Endothelial cell of umbilical vein (primary cell): ENCODE measurements at regions not wholly inside any gene's neighbourhood (a gene's known extent, or its start where the extent isn't known, plus 50 kb on each side); places are given as distances from the start of the nearest gene placed in this dataset.

Experiments
- BruUV-seq: library from RNA; stranded (reverse); fragments of 400-500 nt; replicated peaks from 2 replicates; lab custom pipeline; 2021; lab: Mats Ljungman, UMichigan
- CTCF ChIA-PET: fragments of 300-600, 350-600 bp; sonication (Branson Sonifier 250); formaldehyde crosslinking; loops from one replicate; lab custom pipeline; 2021; ENCODE audit warnings: antibody characterized with exemption, inconsistent platforms; lab: Charles Lee
- POLR2A ChIA-PET: fragments of 300-600, 350-600 bp; sonication (Branson Sonifier 250); formaldehyde crosslinking; loops from one replicate; lab custom pipeline; 2021; ENCODE audit warnings: antibody characterized with exemption, inconsistent platforms; lab: Charles Lee
- DNase-seq: peaks from one replicate; pipeline ENCODE4 v3.0.0-alpha.2; 2011; ENCODE audit warnings: low read depth, low spot score
- FAIRE-seq: peaks from 2 replicates; lab custom pipeline; 2011; peaks lifted over from hg19 to GRCh38; lab: Jason Lieb, UNC
- H2AFZ ChIP-seq: 2 replicates; pipeline ENCODE4 v1.6.0; 2012; ENCODE audit warnings: low read depth, low read length, control low read depth, inconsistent platforms
- H3K27ac ChIP-seq: 2 replicates; pipeline ENCODE4 v1.5.1; 2011; ENCODE audit warnings: low read depth, mild to moderate bottlenecking, control low read depth, low read length, moderate library complexity; ENCODE audit not compliant: insufficient read depth
- H3K27me3 ChIP-seq, 2 experiments: 2 replicates each; pipeline versions ENCODE4 v1.6.0 to v1.6.1; 2011; ENCODE audit warnings: low read length in 2 of 2, mixed read lengths in 1 of 2; ENCODE audit not compliant: control insufficient read depth in 2 of 2, insufficient read depth in 2 of 2
- H3K36me3 ChIP-seq, 2 experiments: 2 replicates in 1 of 2; 3 replicates in 1 of 2; pipeline ENCODE4 v1.5.1; 2011; ENCODE audit warnings: low read length in 2 of 2, mild to moderate bottlenecking in 1 of 2, moderate library complexity in 1 of 2; ENCODE audit not compliant: control insufficient read depth in 2 of 2, insufficient read depth in 2 of 2; ENCODE audit errors: extremely low read depth in 1 of 2
- H3K4me1 ChIP-seq: 3 replicates; pipeline ENCODE4 v1.5.1; 2011; ENCODE audit warnings: mild to moderate bottlenecking, low read length; ENCODE audit not compliant: control insufficient read depth, insufficient read depth; ENCODE audit errors: extremely low read depth
- H3K4me2 ChIP-seq: 2 replicates; pipeline ENCODE4 v1.6.1; 2011; ENCODE audit warnings: low read length, control low read depth, mixed read lengths; ENCODE audit not compliant: insufficient read depth
- H3K4me3 ChIP-seq, 3 experiments: fragments of 200-600 bp in 1 of 3; sonication (generic), shearing (Covaris generic) in 1 of 3; replicated peaks in 1 of 3; 2 replicates each; pipeline ENCODE4 v1.5.1; 2011 to 2016; ENCODE audit warnings: control low read depth in 3 of 3, low read length in 3 of 3, mild to moderate bottlenecking in 2 of 3, inconsistent platforms in 1 of 3, low read depth in 1 of 3, moderate library complexity in 1 of 3; ENCODE audit not compliant: insufficient read depth in 1 of 3
- H3K79me2 ChIP-seq: 2 replicates; pipeline ENCODE4 v1.6.0; 2012; ENCODE audit warnings: low read length, inconsistent platforms; ENCODE audit not compliant: control insufficient read depth, insufficient read depth
- H3K9ac ChIP-seq: replicated peaks from 2 replicates; pipeline ENCODE3; 2011; ENCODE audit warnings: low read length, control low read depth; ENCODE audit not compliant: insufficient read depth; ENCODE audit errors: extremely low read depth
- H3K9me1 ChIP-seq: replicated peaks from 3 replicates; pipeline ENCODE4 v1.6.0; 2011; ENCODE audit warnings: mild to moderate bottlenecking, low read length; ENCODE audit not compliant: control insufficient read depth, insufficient read depth; ENCODE audit errors: extremely low read depth
- H3K9me3 ChIP-seq: replicated peaks from 2 replicates; pipeline ENCODE4 v1.5.1; 2012; ENCODE audit warnings: low read length, inconsistent platforms; ENCODE audit not compliant: control insufficient read depth, insufficient read depth
- H4K20me1 ChIP-seq: replicated peaks from 2 replicates; pipeline ENCODE3; 2011; ENCODE audit warnings: mild to moderate bottlenecking, low read length; ENCODE audit not compliant: control insufficient read depth, insufficient read depth; ENCODE audit errors: extremely low read depth
- CTCF ChIP-seq, 2 donors: IDR thresholded peaks; 1 replicate in 1 of 2; 2 replicates in 1 of 2; pipeline ENCODE4 v1.5.1; 2011; ENCODE audit warnings: low read length in 2 of 2, mild to moderate bottlenecking in 2 of 2, moderate library complexity in 2 of 2, control low read depth in 1 of 2, inconsistent platforms in 1 of 2, low read depth in 1 of 2; ENCODE audit not compliant: insufficient read depth in 1 of 2; ENCODE audit errors: extremely low read depth in 1 of 2
- EZH2 ChIP-seq: IDR thresholded peaks from 2 replicates; pipeline ENCODE4 v1.6.1; 2012; ENCODE audit warnings: borderline replicate concordance, low read depth, mild to moderate bottlenecking, moderate library complexity, low read length, inconsistent platforms; ENCODE audit not compliant: severe bottlenecking
- FOS ChIP-seq: IDR thresholded peaks from 2 replicates; pipeline ENCODE4 v1.6.1; 2011; ENCODE audit warnings: mild to moderate bottlenecking, low read length, moderate library complexity, borderline replicate concordance; ENCODE audit not compliant: insufficient read depth
- GATA2 ChIP-seq: IDR thresholded peaks from 2 replicates; pipeline ENCODE4 v1.7.0; 2011; ENCODE audit warnings: low read depth, mild to moderate bottlenecking, moderate library complexity, mixed read lengths, low read length; ENCODE audit not compliant: insufficient read length, insufficient read depth
- JUN ChIP-seq: IDR thresholded peaks from 2 replicates; pipeline ENCODE4 v1.6.1; 2011; ENCODE audit warnings: borderline replicate concordance, low read depth; ENCODE audit not compliant: insufficient read length, insufficient read depth
- MAX ChIP-seq: IDR thresholded peaks from 2 replicates; pipeline ENCODE4 v1.6.1; 2011; ENCODE audit not compliant: insufficient read depth, insufficient read length
- MYC ChIP-seq: IDR thresholded peaks from one replicate; pipeline ENCODE4 v1.6.1; 2011; ENCODE audit warnings: mild to moderate bottlenecking, low read depth, low read length
- POLR2A ChIP-seq: IDR thresholded peaks from 2 replicates; pipeline ENCODE4 v1.6.1; 2012; ENCODE audit warnings: low read depth, mild to moderate bottlenecking, control low read depth, low read length
- dilution Hi-C: fragments of 300-500 bp; cut with MboI; formaldehyde crosslinking; loops from one replicate; pipeline ENCODE4 v1.15.0; 2019; ENCODE audit warnings: low sequenced_read_pairs; ENCODE audit not compliant: extremely low pct_ligation_motif_present
- intact Hi-C: fragments of 100-400 bp; cut with micrococcal nuclease; formaldehyde crosslinking; loops from one replicate; pipeline ENCODE4 v1.10.0; 2022

GRCh38 chr7:17153536-17153935 lies 144.9 kb upstream of the AHR start:
- no peak for DNase-seq
- Histone ChIP-seq H3K79me2 (no peaks in the 10 kb centered on the region), H3K4me2 (no peak overlapping the region), H2AFZ (no peak overlapping the region), H3K9me1 (no peaks in the 10 kb centered on the region), H3K27ac (no peak overlapping the region), H3K4me1 (no peaks in the 10 kb centered on the region), H4K20me1 (no peaks in the 10 kb centered on the region), H3K36me3 (no peaks in the 10 kb centered on the region), H3K27me3 (no peaks in the 10 kb centered on the region), H3K9me3 (no peaks in the 10 kb centered on the region), H3K4me3 (no peak overlapping the region), H3K9ac (no peak overlapping the region)
- FAIRE-seq = no peak
- POLR2A ChIA-PET = no interaction called here
- BruUV-seq = no TSS peak
- dilution Hi-C loops = no loop called here
- intact Hi-C loops = no loop called here
- TF ChIP-seq GATA2 = no peak
- TF ChIP-seq FOS = no peak
- TF ChIP-seq JUN = no peak
- no peak for TF ChIP-seq EZH2
- TF ChIP-seq MAX = no peak
- no peak for TF ChIP-seq POLR2A
- TF ChIP-seq MYC = no peak
- TF ChIP-seq CTCF (IDR thresholded peaks at IDR 0.05; ENCODE audit: extremely low read depth in 1 of 2, insufficient read depth in 1 of 2, low read depth in 1 of 2, low read length in 2 of 2) = no peak
- CTCF ChIA-PET = interaction anchor here (1.8 kb wide), 1 partner anchor 10 kb away, joined by 10 read pairs; no protein-coding TSS in a partner anchor
